ENCODE measurements at regions not wholly inside any gene's neighbourhood (a gene's known extent, or its start where the extent isn't known, plus 50 kb on each side); places are given as distances from the start of the nearest gene placed in this dataset.

GRCh38 chr18:55102958-55103456, 143.7 kb upstream of the CCDC68 start:
- no peak overlapping the region for H3K4me3 ChIP-seq (replicated peaks in 1 of 3)
- no peaks in the 10 kb centered on the region for H3K36me3 ChIP-seq
- no peak for TF ChIP-seq POLR2A (IDR thresholded peaks at IDR 0.05)
- no peak for TF ChIP-seq CTCF (IDR thresholded peaks at IDR 0.05)
- no peaks in the 10 kb centered on the region for H3K9me3 ChIP-seq
- H3K27ac ChIP-seq = no peak overlapping the region
- H3K27me3 ChIP-seq = no peaks in the 10 kb centered on the region
- intact Hi-C loops (cut with DNase I) = no loop called here
- 82 to 90% methylated on average over 3 of the region's 3 CpGs for WGBS, 2 donors
- no peaks in the 10 kb centered on the region for H3K4me1 ChIP-seq
- no peak for DNase-seq

- no peaks in the 10 kb centered on the region for H3K9me3 ChIP-seq
- TF ChIP-seq CTCF (IDR thresholded peaks at IDR 0.05) = no peak
- TF ChIP-seq POLR2A (IDR thresholded peaks at IDR 0.05) = no peak
- H3K27ac ChIP-seq = no peak overlapping the region
- no peak overlapping the region for H3K4me3 ChIP-seq (replicated peaks in 1 of 3)
- WGBS, 2 donors = 49 to 52% methylated on average over 3 of the region's 3 CpGs
- H3K36me3 ChIP-seq = no peaks in the 10 kb centered on the region
- H3K4me1 ChIP-seq = no peaks in the 10 kb centered on the region
- intact Hi-C loops (cut with DNase I) = no loop called here
- DNase-seq = no peak
- H3K27me3 ChIP-seq = no peaks in the 10 kb centered on the region
These were observed 143.2 kb upstream of the CCDC68 start for GRCh38 chr18:55102501-55102900.

DNA sequence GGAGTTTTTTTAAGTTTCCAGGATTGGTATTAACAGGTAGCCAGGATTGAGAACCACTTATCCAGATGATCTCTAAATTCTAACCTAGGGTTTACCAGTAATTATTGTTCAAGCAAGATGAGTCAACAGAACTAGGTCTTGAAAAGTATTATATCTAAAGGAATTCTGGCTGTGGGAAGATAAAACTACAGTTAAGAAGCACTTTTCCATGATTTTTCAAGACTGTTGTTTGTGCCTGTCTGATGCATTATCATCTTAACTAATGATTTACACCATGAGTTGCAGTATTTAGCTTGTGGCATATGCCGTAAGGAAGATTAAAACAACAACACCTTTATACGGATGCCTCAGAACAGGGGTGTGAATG, 142.2 kb upstream of the CCDC68 start:
- no peak for DNase-seq
- WGBS, 2 donors = 93 to 95% methylated on average over 2 of the region's 2 CpGs
- intact Hi-C loops (cut with DNase I) = no loop called here

GRCh38 chr18:55100817-55101457, 141.7 kb upstream of the CCDC68 start:
- no peak overlapping the region for H3K27ac ChIP-seq
- 49 to 52% methylated on average over 3 of the region's 3 CpGs for WGBS, 2 donors
- H3K27me3 ChIP-seq = no peaks in the 10 kb centered on the region
- no peak overlapping the region for H3K4me3 ChIP-seq (replicated peaks in 1 of 3)
- no peaks in the 10 kb centered on the region for H3K9me3 ChIP-seq
- no peaks in the 10 kb centered on the region for H3K36me3 ChIP-seq
- TF ChIP-seq CTCF (IDR thresholded peaks at IDR 0.05) (no peak), POLR2A (IDR thresholded peaks at IDR 0.05) (no peak)
- no peak for DNase-seq
- intact Hi-C loops (cut with DNase I) = no loop called here
- H3K4me1 ChIP-seq = no peaks in the 10 kb centered on the region

More for the DNA sequence above, 142.2 kb upstream of the CCDC68 start:
- no peak for TF ChIP-seq CTCF (IDR thresholded peaks at IDR 0.05)
- TF ChIP-seq POLR2A (IDR thresholded peaks at IDR 0.05) = no peak
- H3K27me3 ChIP-seq = no peaks in the 10 kb centered on the region
- no peaks in the 10 kb centered on the region for H3K9me3 ChIP-seq
- H3K4me3 ChIP-seq (replicated peaks in 1 of 3) = no peak overlapping the region
- no peaks in the 10 kb centered on the region for H3K36me3 ChIP-seq
- H3K4me1 ChIP-seq = no peaks in the 10 kb centered on the region
- H3K27ac ChIP-seq = no peak overlapping the region

DNA sequence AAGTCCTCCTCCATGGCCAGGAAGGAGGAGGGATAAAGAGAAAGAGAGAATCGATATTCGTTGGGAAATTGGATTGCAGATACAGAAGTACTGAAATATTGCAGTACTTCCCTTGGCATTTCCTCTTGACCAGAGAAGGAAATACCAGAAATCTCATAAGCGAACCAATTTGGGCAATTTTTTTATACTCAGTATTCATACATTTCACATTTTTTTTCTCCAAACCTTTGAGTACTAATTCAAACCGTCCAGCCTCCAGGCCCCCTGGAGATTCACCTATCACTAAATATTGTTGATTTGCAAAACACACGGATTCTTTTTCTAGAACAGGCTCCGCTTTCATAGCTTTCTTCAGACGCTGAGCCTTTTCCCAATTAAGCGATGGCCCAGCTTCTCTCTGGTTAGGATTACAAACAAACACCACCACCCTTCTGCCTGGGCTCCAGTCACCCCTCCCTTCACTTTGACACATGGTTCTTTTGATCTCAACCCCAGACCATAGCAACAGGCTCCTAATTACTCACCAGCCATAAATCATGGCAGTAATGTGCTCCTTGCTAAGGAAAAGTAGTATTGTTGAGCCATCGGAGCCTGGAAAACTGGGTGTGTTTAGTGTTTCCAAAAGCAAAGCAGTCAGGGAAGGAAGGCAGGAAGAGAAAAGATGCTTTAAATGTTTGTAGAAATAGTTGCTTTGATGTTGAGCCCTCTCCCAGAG, 138.4 kb upstream of the CCDC68 start:
- Histone ChIP-seq H3K27ac (no peak overlapping the region), H3K4me1 (no peaks in the 10 kb centered on the region), H3K36me3 (no peaks in the 10 kb centered on the region), H3K9me3 (no peaks in the 10 kb centered on the region), H3K27me3 (no peaks in the 10 kb centered on the region), H3K4me3 (replicated peaks in 1 of 3) (no peak overlapping the region)
- no peak for DNase-seq
- intact Hi-C loops (cut with DNase I) = loop anchor here (10.0 kb wide), 1 partner anchor 57 kb away; no protein-coding TSS in a partner anchor
- WGBS, 2 donors = 75 to 82% methylated on average over 9 of the region's 9 CpGs
- no peak for TF ChIP-seq POLR2A (IDR thresholded peaks at IDR 0.05)
- TF ChIP-seq CTCF (IDR thresholded peaks at IDR 0.05) = no peak
